ENCODE measurements at regions not wholly inside any gene's neighbourhood (a gene's known extent, or its start where the extent isn't known, plus 50 kb on each side); places are given as distances from the start of the nearest gene placed in this dataset.
"Not testable (repeated sequence)": the region's sequence is repeated elsewhere in the genome, so short reads cannot be mapped to it uniquely, and the experiment has no call there.

- Mint-ChIP-seq H3K4me3 (no peak overlapping the region), H3K9me3 (ENCODE audit: low read depth) (no peaks in the 10 kb centered on the region), H3K27me3 (no peaks in the 10 kb centered on the region), H3K36me3 (no peaks in the 10 kb centered on the region), H3K4me1 (ENCODE audit: low read depth) (no peaks in the 10 kb centered on the region), H3K27ac (no peak overlapping the region)
Observed at GRCh38 chr6:85240787-85241385, 209.0 kb upstream of the NT5E start.

- H3K4me1 Mint-ChIP-seq (ENCODE audit: low read depth), result no peaks in the 10 kb centered on the region
- no peaks in the 10 kb centered on the region for H3K36me3 Mint-ChIP-seq
- H3K27me3 Mint-ChIP-seq, result no peaks in the 10 kb centered on the region
- H3K9me3 Mint-ChIP-seq (ENCODE audit: low read depth), result no peaks in the 10 kb centered on the region
- H3K4me3 Mint-ChIP-seq, result no peak overlapping the region
- no peak overlapping the region for H3K27ac Mint-ChIP-seq
Observed at GRCh38 chr6:85237478-85237877, 212.4 kb upstream of the NT5E start.

- H3K27ac Mint-ChIP-seq, result no peak overlapping the region
Observed at GRCh38 chr6:85236636-85237035, 213.2 kb upstream of the NT5E start.

GRCh38 chr6:85227345-85227744, 222.5 kb upstream of the NT5E start:
- H3K4me3 Mint-ChIP-seq; H3K27ac Mint-ChIP-seq; H3K4me1 Mint-ChIP-seq (ENCODE audit: low read depth); H3K27me3 Mint-ChIP-seq; H3K36me3 Mint-ChIP-seq: not testable (repeated sequence)
- H3K9me3 Mint-ChIP-seq (ENCODE audit: low read depth), result peaks cover 23% of the 10 kb centered on the region

More at GRCh38 chr6:85236636-85237035, 213.2 kb upstream of the NT5E start:
- H3K4me3 Mint-ChIP-seq, result no peak overlapping the region
- no peaks in the 10 kb centered on the region for H3K36me3 Mint-ChIP-seq
- no peaks in the 10 kb centered on the region for H3K9me3 Mint-ChIP-seq (ENCODE audit: low read depth)
- peaks cover 1% of the 10 kb centered on the region for H3K27me3 Mint-ChIP-seq
- no peaks in the 10 kb centered on the region for H3K4me1 Mint-ChIP-seq (ENCODE audit: low read depth)

GRCh38 chr6:85212794-85213193, 237.1 kb upstream of the NT5E start:
- H3K9me3 Mint-ChIP-seq (ENCODE audit: low read depth), result peaks cover 28% of the 10 kb centered on the region

GRCh38 chr6:85195243-85195642, 254.6 kb upstream of the NT5E start:
- Mint-ChIP-seq H3K27ac (no peak overlapping the region), H3K9me3 (ENCODE audit: low read depth) (peaks cover 4% of the 10 kb centered on the region), H3K4me1 (ENCODE audit: low read depth) (no peaks in the 10 kb centered on the region), H3K27me3 (no peaks in the 10 kb centered on the region), H3K36me3 (no peaks in the 10 kb centered on the region), H3K4me3 (no peak overlapping the region)

More at GRCh38 chr6:85212794-85213193, 237.1 kb upstream of the NT5E start:
- not testable (repeated sequence) for H3K4me1 Mint-ChIP-seq (ENCODE audit: low read depth); H3K27ac Mint-ChIP-seq; H3K36me3 Mint-ChIP-seq; H3K27me3 Mint-ChIP-seq; H3K4me3 Mint-ChIP-seq

GRCh38 chr6:85193339-85193738, 256.5 kb upstream of the NT5E start:
- Mint-ChIP-seq H3K4me3 (no peak overlapping the region), H3K27me3 (no peaks in the 10 kb centered on the region), H3K27ac (no peak overlapping the region), H3K9me3 (ENCODE audit: low read depth) (peaks cover 14% of the 10 kb centered on the region), H3K4me1 (ENCODE audit: low read depth) (no peaks in the 10 kb centered on the region), H3K36me3 (no peaks in the 10 kb centered on the region)

- no peaks in the 10 kb centered on the region for H3K4me1 Mint-ChIP-seq (ENCODE audit: low read depth)
- H3K4me3 Mint-ChIP-seq, result no peak overlapping the region
- no peak overlapping the region for H3K27ac Mint-ChIP-seq
- no peaks in the 10 kb centered on the region for H3K27me3 Mint-ChIP-seq
- H3K36me3 Mint-ChIP-seq, result no peaks in the 10 kb centered on the region
- H3K9me3 Mint-ChIP-seq (ENCODE audit: low read depth), result peaks cover 14% of the 10 kb centered on the region
Observed at GRCh38 chr6:85192596-85192995, 257.3 kb upstream of the NT5E start.

- H3K4me1 Mint-ChIP-seq (ENCODE audit: low read depth), result no peaks in the 10 kb centered on the region
- H3K27me3 Mint-ChIP-seq, result no peaks in the 10 kb centered on the region
- H3K36me3 Mint-ChIP-seq, result no peaks in the 10 kb centered on the region
- no peak overlapping the region for H3K4me3 Mint-ChIP-seq
- H3K27ac Mint-ChIP-seq, result no peak overlapping the region
- H3K9me3 Mint-ChIP-seq (ENCODE audit: low read depth), result peaks cover 14% of the 10 kb centered on the region
Observed at GRCh38 chr6:85192186-85192585, 257.7 kb upstream of the NT5E start.

- Mint-ChIP-seq H3K27me3 (no peaks in the 10 kb centered on the region), H3K4me3 (no peak overlapping the region), H3K36me3 (no peaks in the 10 kb centered on the region), H3K27ac (no peak overlapping the region), H3K4me1 (ENCODE audit: low read depth) (no peaks in the 10 kb centered on the region), H3K9me3 (ENCODE audit: low read depth) (peaks cover 14% of the 10 kb centered on the region)
Observed at GRCh38 chr6:85191656-85192055, 258.2 kb upstream of the NT5E start.

- Mint-ChIP-seq H3K4me3 (no peak overlapping the region), H3K27me3 (peaks cover 3% of the 10 kb centered on the region), H3K9me3 (ENCODE audit: low read depth) (peaks cover 9% of the 10 kb centered on the region), H3K36me3 (no peaks in the 10 kb centered on the region), H3K27ac (no peak overlapping the region), H3K4me1 (ENCODE audit: low read depth) (no peaks in the 10 kb centered on the region)
Observed at GRCh38 chr6:85186546-85187175, 263.2 kb upstream of the NT5E start.

GRCh38 chr6:85185977-85186376, 263.9 kb upstream of the NT5E start:
- no peaks in the 10 kb centered on the region for H3K36me3 Mint-ChIP-seq
- H3K27me3 Mint-ChIP-seq, result peaks cover 3% of the 10 kb centered on the region
- H3K4me1 Mint-ChIP-seq (ENCODE audit: low read depth), result no peaks in the 10 kb centered on the region
- peaks cover 9% of the 10 kb centered on the region for H3K9me3 Mint-ChIP-seq (ENCODE audit: low read depth)
- no peak overlapping the region for H3K27ac Mint-ChIP-seq
- H3K4me3 Mint-ChIP-seq, result no peak overlapping the region

- Mint-ChIP-seq H3K4me3 (no peak overlapping the region), H3K27ac (no peak overlapping the region), H3K36me3 (no peaks in the 10 kb centered on the region), H3K4me1 (ENCODE audit: low read depth) (no peaks in the 10 kb centered on the region), H3K9me3 (ENCODE audit: low read depth) (no peaks in the 10 kb centered on the region), H3K27me3 (peaks cover 3% of the 10 kb centered on the region)
Observed at GRCh38 chr6:85183841-85184240, 266.0 kb upstream of the NT5E start.

- Mint-ChIP-seq H3K27me3 (no peaks in the 10 kb centered on the region), H3K4me1 (ENCODE audit: low read depth) (no peaks in the 10 kb centered on the region), H3K36me3 (no peaks in the 10 kb centered on the region), H3K4me3 (no peak overlapping the region), H3K9me3 (ENCODE audit: low read depth) (peaks cover 4% of the 10 kb centered on the region), H3K27ac (no peak overlapping the region)
Observed at GRCh38 chr6:85172705-85173104, 277.2 kb upstream of the NT5E start.

- Mint-ChIP-seq H3K9me3 (ENCODE audit: low read depth) (peaks cover 4% of the 10 kb centered on the region), H3K27ac (no peak overlapping the region), H3K36me3 (no peaks in the 10 kb centered on the region), H3K27me3 (no peaks in the 10 kb centered on the region), H3K4me1 (ENCODE audit: low read depth) (no peaks in the 10 kb centered on the region), H3K4me3 (no peak overlapping the region)
Observed at GRCh38 chr6:85172161-85172560, 277.7 kb upstream of the NT5E start.

GRCh38 chr6:85169189-85169588, 280.7 kb upstream of the NT5E start:
- H3K9me3 Mint-ChIP-seq (ENCODE audit: low read depth), result peaks cover under 1% of the 10 kb centered on the region

More at GRCh38 chr6:85169189-85169588, 280.7 kb upstream of the NT5E start:
- H3K4me3 Mint-ChIP-seq, result no peak overlapping the region
- H3K36me3 Mint-ChIP-seq, result no peaks in the 10 kb centered on the region
- H3K27me3 Mint-ChIP-seq, result no peaks in the 10 kb centered on the region
- no peaks in the 10 kb centered on the region for H3K4me1 Mint-ChIP-seq (ENCODE audit: low read depth)
- H3K27ac Mint-ChIP-seq, result no peak overlapping the region

Data from activated naive CD8-positive, alpha-beta T cell (primary cell).